Natural killer cell (primary cell): ENCODE measurements at regions not wholly inside any gene's neighbourhood (a gene's known extent, or its start where the extent isn't known, plus 50 kb on each side); places are given as distances from the start of the nearest gene placed in this dataset.
"Not testable (repeated sequence)": the region's sequence is repeated elsewhere in the genome, so short reads cannot be mapped to it uniquely, and the experiment has no call there.

Experiments
- ATAC-seq, 3 donors: fragments of 150-1000 bp in 2 of 3; fragments of 200-7000 bp in 1 of 3; cut with Tn5 transposase; 1 replicate in 1 of 3; 2 replicates in 2 of 3; pipeline ENCODE4 v1.10.0; 2021; ENCODE audit warnings: mild to moderate bottlenecking in 2 of 3, moderate library complexity in 2 of 3
- DNase-seq, 2 donors: peaks; one replicate each; pipeline versions ENCODE4 v3.0.0 to v3.0.0-alpha.2; 2013 to 2021; ENCODE audit warnings: mixed read lengths in 1 of 2
- H3K27ac ChIP-seq: one replicate; pipeline ENCODE4 v1.5.1; 2013; ENCODE audit warnings: mild to moderate bottlenecking, low read length
- H3K27me3 ChIP-seq: one replicate; pipeline ENCODE4 v1.6.1; 2013; ENCODE audit warnings: low read length; ENCODE audit not compliant: control insufficient read depth, insufficient read depth
- H3K36me3 ChIP-seq: one replicate; pipeline ENCODE4 v1.6.1; 2013; ENCODE audit warnings: low read length; ENCODE audit not compliant: control insufficient read depth, insufficient read depth
- H3K4me1 ChIP-seq: one replicate; pipeline ENCODE4 v1.6.1; 2013; ENCODE audit warnings: low read length; ENCODE audit not compliant: control insufficient read depth, insufficient read depth
- H3K4me3 ChIP-seq: one replicate; pipeline ENCODE4 v1.5.1; 2013; ENCODE audit warnings: low read length
- H3K9me3 ChIP-seq: one replicate; pipeline ENCODE4 v1.6.1; 2013; ENCODE audit warnings: low read length; ENCODE audit not compliant: control insufficient read depth, insufficient read depth
- H3K27ac Mint-ChIP-seq, 2 donors: one replicate each; pipeline ENCODE4 v1.8.0; 2022; ENCODE audit warnings: mild to moderate bottlenecking in 2 of 2, mixed read lengths in 2 of 2, moderate library complexity in 1 of 2
- H3K27me3 Mint-ChIP-seq, 2 donors: one replicate each; pipeline ENCODE4 v1.8.0; 2022; ENCODE audit warnings: low read depth in 2 of 2, mixed read lengths in 2 of 2
- H3K36me3 Mint-ChIP-seq: one replicate; pipeline ENCODE4 v1.8.0; 2022; ENCODE audit warnings: mixed read lengths
- H3K4me1 Mint-ChIP-seq, 2 donors: one replicate each; pipeline ENCODE4 v1.8.0; 2022; ENCODE audit warnings: mixed read lengths in 2 of 2
- H3K4me3 Mint-ChIP-seq: one replicate; pipeline ENCODE4 v1.8.0; 2022; ENCODE audit warnings: mild to moderate bottlenecking, moderate library complexity, mixed read lengths
- H3K9me3 Mint-ChIP-seq, 2 donors: one replicate each; pipeline ENCODE4 v1.8.0; 2022; ENCODE audit warnings: mixed read lengths in 2 of 2
- WGBS: methylation state at CpG from one replicate; pipeline ENCODE4 v1.1.7; 2013; ENCODE audit warnings: missing lambda C conversion rate; ENCODE audit not compliant: insufficient coverage; 5-methylcytosine and 5-hydroxymethylcytosine counted together
- intact Hi-C: fragments of 100-400 bp; cut with micrococcal nuclease; formaldehyde crosslinking; loops from one replicate; pipeline ENCODE4 v1.14.2; 2022
- TF ChIP-seq, protein P1 (sequence below): fragments of 200-600 bp; IDR thresholded peaks from one replicate; pipeline ENCODE4 v1.8.0; 2022; ENCODE audit warnings: antibody characterized with exemption

DNA sequence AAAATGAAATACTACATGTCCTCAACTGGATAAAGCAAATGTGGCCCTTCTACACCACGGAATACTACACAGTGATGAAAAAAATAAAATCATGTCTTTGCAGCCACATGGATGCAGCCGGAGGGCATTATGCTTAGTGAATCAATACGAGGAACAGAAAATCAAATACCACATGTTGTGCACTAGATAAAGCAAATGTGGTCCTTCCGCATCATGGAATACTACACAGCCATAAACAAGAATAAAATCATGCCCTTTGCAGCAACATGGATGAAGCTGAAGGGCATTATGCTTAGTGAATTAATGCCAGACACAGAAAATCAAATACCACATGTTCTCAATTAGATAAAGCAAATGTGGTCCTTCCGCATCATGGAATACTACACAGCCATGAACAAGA lies 204.4 kb downstream of the GOLGA6L6 start:
- H3K4me1 Mint-ChIP-seq, H3K27ac ChIP-seq, DNase-seq, H3K27me3 Mint-ChIP-seq, H3K9me3 Mint-ChIP-seq, intact Hi-C loops, H3K4me3 Mint-ChIP-seq, H3K27me3 ChIP-seq, H3K36me3 Mint-ChIP-seq, H3K4me1 ChIP-seq, H3K36me3 ChIP-seq, ATAC-seq, H3K4me3 ChIP-seq, H3K27ac Mint-ChIP-seq: not testable (repeated sequence)
- H3K9me3 ChIP-seq: peaks cover 12% of the 10 kb centered on the region
- 87% methylated on average over 4 of the region's 5 CpGs for WGBS

DNA sequence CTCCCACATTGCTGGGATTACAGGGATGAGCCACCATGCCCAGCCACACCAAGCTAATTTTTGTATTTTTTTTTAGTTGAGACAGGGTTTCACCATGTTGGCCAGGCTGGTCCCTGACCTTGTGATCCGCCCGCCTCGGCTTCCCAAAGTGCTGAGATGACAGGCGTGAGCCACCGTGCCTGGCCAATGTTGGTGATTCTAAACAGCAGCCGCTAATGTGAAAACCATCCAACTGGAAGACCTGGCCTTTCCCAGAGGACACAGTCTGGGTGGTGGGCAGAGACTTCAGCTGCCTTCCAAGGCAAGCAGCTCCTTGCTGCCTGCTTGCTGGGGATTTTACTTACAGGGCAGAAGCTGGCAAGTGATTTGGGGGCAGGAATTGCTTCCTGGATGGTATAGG lies 207.1 kb downstream of the GOLGA6L6 start:
- intact Hi-C loops, H3K27me3 ChIP-seq, DNase-seq: not testable (repeated sequence)

DNA sequence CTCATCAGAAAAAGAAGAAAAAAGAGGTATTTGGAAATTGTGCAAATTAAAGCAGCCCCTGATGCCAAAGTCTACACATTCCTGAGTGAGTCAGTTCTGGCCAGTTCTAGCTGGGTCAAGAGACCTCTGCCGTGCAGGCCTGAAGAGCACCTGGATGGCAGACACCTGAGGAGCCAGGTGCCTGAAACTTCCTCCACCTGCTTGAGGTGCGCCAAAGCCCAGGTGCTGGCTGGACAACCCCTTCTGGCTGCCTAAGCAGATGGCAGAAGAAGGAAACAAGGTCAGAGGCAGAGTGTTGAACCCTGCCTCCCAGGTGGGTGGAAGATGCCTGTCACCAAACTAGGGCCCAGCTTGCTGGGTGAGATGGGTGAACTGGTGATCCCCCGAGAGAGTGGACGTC lies 215.8 kb downstream of the GOLGA6L6 start:
- ATAC-seq, H3K27ac Mint-ChIP-seq, H3K36me3 Mint-ChIP-seq, H3K4me1 ChIP-seq, DNase-seq, H3K9me3 ChIP-seq, H3K9me3 Mint-ChIP-seq, H3K27ac ChIP-seq, H3K27me3 Mint-ChIP-seq, H3K4me1 Mint-ChIP-seq, H3K36me3 ChIP-seq, H3K4me3 ChIP-seq, H3K4me3 Mint-ChIP-seq, H3K27me3 ChIP-seq, intact Hi-C loops: not testable (repeated sequence)
- WGBS: 83% methylated on average over 3 of the region's 4 CpGs

More for the DNA sequence above, 207.1 kb downstream of the GOLGA6L6 start:
- not testable (repeated sequence) for H3K27ac ChIP-seq, H3K4me1 ChIP-seq, H3K4me3 Mint-ChIP-seq, H3K9me3 Mint-ChIP-seq, ATAC-seq, H3K36me3 ChIP-seq, H3K27ac Mint-ChIP-seq, H3K36me3 Mint-ChIP-seq, H3K27me3 Mint-ChIP-seq, H3K4me3 ChIP-seq, H3K9me3 ChIP-seq, H3K4me1 Mint-ChIP-seq
- 96% methylated on average over 6 of the region's 6 CpGs for WGBS

DNA sequence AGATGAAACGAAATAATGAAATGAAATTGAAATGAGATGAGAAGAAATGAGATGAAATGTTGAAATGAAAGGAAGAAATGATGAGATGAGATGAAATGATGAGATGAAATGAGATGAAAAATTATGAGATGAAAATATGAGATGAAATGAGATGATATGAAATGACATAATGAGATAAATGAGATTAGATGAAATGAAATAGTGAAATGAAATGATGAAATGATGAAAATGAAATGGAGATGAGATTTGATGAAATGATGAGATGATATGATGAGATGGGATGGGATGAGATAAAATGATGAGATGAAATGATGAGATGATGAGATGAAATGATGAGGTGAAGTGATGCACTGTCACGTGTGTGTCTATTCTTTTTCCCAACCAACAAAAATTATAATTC lies 224.5 kb downstream of the GOLGA6L6 start:
- H3K9me3 ChIP-seq, H3K36me3 ChIP-seq, H3K36me3 Mint-ChIP-seq, H3K27ac ChIP-seq, H3K27me3 ChIP-seq, H3K27me3 Mint-ChIP-seq, H3K9me3 Mint-ChIP-seq, DNase-seq, intact Hi-C loops, ATAC-seq, H3K4me3 ChIP-seq, H3K4me1 ChIP-seq, H3K4me3 Mint-ChIP-seq, H3K27ac Mint-ChIP-seq, H3K4me1 Mint-ChIP-seq: not testable (repeated sequence)
- WGBS: 69% methylated on average over 1 of the region's 2 CpGs

DNA sequence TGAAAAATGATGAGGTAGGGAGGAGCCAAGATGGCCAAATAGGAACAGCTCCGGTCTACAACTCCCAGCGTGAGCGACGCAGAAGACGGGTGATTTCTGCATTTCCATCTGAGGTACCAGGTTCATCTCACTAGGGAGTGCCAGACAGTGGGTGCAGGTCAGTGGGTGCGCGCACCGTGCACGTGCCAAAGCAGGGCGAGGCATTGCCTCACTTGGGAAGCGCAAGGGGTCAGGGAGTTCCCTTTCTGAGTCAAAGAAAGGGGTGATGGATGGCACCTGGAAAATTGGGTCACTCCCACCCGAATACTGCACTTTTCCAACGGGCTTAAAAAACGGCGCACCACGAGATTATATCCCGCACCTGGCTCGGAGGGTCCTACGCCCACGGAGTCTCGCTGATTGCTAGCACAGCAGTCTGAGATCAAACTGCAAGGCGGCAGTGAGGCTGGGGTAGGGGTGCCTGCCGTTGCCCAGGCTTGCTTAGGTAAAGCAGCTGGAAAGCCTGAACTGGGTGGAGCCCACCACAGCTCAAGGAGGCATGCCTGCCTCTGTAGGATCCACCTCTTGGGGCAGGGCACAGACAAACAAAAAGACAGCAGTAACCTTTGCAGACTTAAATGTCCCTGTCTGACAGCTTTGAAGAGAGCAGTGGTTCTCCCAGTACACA lies 230.5 kb downstream of the GOLGA6L6 start:
- H3K27ac ChIP-seq, DNase-seq, H3K36me3 Mint-ChIP-seq, H3K4me1 Mint-ChIP-seq, intact Hi-C loops, H3K4me1 ChIP-seq, H3K4me3 Mint-ChIP-seq, H3K27ac Mint-ChIP-seq, H3K9me3 ChIP-seq, H3K27me3 Mint-ChIP-seq, H3K4me3 ChIP-seq, H3K9me3 Mint-ChIP-seq, ATAC-seq, H3K27me3 ChIP-seq, H3K36me3 ChIP-seq: not testable (repeated sequence)
- WGBS: 86% methylated on average over 17 of the region's 23 CpGs

DNA sequence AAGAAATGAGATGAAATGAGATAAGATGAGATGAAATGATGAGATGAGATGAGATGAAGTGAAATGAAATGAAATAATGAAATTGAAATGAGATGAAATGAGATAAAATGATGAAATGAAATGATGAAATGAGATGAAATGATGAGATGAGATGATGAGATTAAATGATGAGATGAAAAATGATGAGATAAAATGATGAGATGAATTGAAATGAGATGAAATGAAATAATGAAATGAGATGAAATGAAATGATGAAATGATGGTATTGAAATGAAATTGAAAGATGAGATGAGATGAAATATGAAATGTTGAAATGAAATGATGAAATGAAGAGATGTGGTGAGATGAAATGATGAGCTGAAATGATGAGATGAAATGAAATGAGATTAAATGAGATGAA lies 231.0 kb downstream of the GOLGA6L6 start:
- Mint-ChIP-seq H3K4me1 (no peaks in the 10 kb centered on the region), H3K27ac (no peak overlapping the region), H3K27me3 (no peaks in the 10 kb centered on the region), H3K9me3 (no peaks in the 10 kb centered on the region), H3K4me3 (no peak overlapping the region), H3K36me3 (no peaks in the 10 kb centered on the region)
- no peak overlapping the region for H3K4me3 ChIP-seq
- H3K4me1 ChIP-seq: no peaks in the 10 kb centered on the region
- ATAC-seq (no peak), DNase-seq (no peak)
- TF ChIP-seq, protein P1, sequence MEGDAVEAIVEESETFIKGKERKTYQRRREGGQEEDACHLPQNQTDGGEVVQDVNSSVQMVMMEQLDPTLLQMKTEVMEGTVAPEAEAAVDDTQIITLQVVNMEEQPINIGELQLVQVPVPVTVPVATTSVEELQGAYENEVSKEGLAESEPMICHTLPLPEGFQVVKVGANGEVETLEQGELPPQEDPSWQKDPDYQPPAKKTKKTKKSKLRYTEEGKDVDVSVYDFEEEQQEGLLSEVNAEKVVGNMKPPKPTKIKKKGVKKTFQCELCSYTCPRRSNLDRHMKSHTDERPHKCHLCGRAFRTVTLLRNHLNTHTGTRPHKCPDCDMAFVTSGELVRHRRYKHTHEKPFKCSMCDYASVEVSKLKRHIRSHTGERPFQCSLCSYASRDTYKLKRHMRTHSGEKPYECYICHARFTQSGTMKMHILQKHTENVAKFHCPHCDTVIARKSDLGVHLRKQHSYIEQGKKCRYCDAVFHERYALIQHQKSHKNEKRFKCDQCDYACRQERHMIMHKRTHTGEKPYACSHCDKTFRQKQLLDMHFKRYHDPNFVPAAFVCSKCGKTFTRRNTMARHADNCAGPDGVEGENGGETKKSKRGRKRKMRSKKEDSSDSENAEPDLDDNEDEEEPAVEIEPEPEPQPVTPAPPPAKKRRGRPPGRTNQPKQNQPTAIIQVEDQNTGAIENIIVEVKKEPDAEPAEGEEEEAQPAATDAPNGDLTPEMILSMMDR: peak; percentile 24
- no peak overlapping the region for H3K27ac ChIP-seq
- H3K36me3 ChIP-seq: no peaks in the 10 kb centered on the region
- H3K27me3 ChIP-seq: no peaks in the 10 kb centered on the region
- no peaks in the 10 kb centered on the region for H3K9me3 ChIP-seq
- intact Hi-C loops: no loop called here

DNA sequence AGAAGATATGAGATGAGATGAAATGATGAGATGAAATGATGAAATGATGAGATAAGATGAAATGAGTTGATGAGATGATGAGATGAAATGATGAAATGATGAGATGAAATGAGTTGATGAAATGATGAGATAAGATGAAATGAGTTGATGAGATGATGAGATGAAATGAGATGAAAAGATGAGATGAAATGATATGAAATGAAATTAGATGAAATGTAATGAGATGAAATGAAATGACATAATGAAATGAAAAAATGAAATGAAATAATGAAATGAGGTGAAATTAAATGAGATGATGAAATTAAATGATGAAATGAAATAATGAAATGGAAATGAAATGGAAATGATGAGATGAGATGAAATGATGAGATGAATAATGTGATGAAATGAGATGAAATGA lies 231.6 kb downstream of the GOLGA6L6 start:
- H3K27ac ChIP-seq, H3K9me3 ChIP-seq, intact Hi-C loops, H3K9me3 Mint-ChIP-seq, H3K4me3 ChIP-seq, H3K27ac Mint-ChIP-seq, ATAC-seq, H3K4me1 Mint-ChIP-seq, H3K27me3 ChIP-seq, H3K36me3 Mint-ChIP-seq, H3K27me3 Mint-ChIP-seq, H3K4me1 ChIP-seq, DNase-seq, H3K36me3 ChIP-seq, H3K4me3 Mint-ChIP-seq: not testable (repeated sequence)
